ENCODE measurements at regions not wholly inside any gene's neighbourhood (a gene's known extent, or its start where the extent isn't known, plus 50 kb on each side); places are given as distances from the start of the nearest gene placed in this dataset.

DNA sequence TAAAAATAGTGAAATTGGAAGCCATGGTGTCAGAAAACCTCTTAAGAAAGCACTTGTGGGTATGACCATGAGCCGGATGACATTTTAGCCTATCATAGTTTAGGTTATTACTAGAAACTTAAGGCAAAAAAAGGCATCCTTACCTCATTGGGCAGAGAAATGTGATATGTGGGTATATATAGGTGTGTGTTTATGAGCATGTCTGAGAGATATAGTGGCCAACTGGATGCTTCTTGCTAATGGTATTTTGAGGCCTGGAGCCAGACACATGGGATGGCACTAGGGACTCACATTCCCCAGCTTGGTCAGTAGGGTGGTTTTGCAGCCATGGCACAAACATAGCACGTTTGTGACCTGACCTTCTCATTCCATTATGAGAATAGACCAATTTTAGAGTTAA is 295.6 kb upstream of the MEF2C start:
- TF ChIP-seq, protein P1, sequence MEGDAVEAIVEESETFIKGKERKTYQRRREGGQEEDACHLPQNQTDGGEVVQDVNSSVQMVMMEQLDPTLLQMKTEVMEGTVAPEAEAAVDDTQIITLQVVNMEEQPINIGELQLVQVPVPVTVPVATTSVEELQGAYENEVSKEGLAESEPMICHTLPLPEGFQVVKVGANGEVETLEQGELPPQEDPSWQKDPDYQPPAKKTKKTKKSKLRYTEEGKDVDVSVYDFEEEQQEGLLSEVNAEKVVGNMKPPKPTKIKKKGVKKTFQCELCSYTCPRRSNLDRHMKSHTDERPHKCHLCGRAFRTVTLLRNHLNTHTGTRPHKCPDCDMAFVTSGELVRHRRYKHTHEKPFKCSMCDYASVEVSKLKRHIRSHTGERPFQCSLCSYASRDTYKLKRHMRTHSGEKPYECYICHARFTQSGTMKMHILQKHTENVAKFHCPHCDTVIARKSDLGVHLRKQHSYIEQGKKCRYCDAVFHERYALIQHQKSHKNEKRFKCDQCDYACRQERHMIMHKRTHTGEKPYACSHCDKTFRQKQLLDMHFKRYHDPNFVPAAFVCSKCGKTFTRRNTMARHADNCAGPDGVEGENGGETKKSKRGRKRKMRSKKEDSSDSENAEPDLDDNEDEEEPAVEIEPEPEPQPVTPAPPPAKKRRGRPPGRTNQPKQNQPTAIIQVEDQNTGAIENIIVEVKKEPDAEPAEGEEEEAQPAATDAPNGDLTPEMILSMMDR (conservative IDR thresholded peaks at IDR 0.05; ENCODE audit: low read length) = no peak
- no peak for TF ChIP-seq EZH2phosphoT487 (IDR thresholded peaks at IDR 0.05; ENCODE audit: borderline replicate concordance, low read depth, low read length)

Measured in OCI-LY7 (cell line).